ENCODE measurements at regions not wholly inside any gene's neighbourhood (a gene's known extent, or its start where the extent isn't known, plus 50 kb on each side); places are given as distances from the start of the nearest gene placed in this dataset.
A peak's percentile ranks its signal among the peaks of the same experiment; 100 is the strongest.

DNA sequence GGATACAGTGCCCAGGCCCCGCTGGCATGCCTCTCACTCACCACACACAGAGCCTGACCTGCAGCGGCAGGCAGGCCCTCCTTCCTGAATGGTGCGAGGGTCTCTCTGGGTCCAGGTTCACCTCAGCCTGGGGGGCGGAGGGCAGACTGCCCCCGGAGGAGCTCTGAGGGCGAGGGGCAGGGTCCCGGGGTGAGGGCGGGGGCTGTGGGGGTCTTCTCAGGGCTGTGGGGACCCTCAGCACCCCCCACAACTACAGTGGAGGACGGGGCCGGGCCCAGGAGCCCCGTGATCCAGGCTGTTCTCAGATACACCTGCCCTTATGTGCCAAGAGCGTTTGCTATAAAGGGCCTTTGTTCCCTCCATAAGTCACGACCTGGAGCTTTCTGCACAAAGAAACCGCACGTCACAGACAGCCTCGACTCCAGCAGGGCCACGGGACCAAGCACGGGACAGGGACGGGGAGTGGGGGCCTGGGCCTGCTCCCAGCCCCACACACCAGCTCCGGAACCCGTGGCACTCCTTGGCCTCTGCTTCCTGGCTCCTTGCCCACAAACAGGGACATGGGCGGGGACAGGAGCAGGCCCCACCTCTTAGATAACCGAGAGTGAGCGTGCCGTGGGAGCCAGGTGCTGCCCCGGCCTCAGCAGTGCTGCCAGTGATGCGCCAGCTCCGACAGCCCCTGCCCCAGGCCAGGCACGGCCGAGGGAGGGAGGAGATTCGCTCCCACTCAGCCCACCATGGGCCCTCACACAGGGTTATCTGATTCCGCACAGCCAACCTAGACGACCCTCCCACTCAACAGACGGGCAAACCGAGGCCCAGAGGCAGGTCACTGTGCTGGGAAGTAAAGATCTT, 101.9 kb downstream of the RFLNA start:
- WGBS (ENCODE audit: insufficient coverage): 69% methylated on average over 26 of the region's 35 CpGs
- no peaks in the 10 kb centered on the region for H3K27me3 ChIP-seq (ENCODE audit: control insufficient read depth, insufficient read depth, low read length)
- DNase-seq: no peak
- H3K4me1 ChIP-seq (ENCODE audit: control insufficient read depth, insufficient read depth, low read length): peaks cover 83% of the 10 kb centered on the region
- no peak overlapping the region for H3K4me3 ChIP-seq (ENCODE audit: low read length)
- no peak overlapping the region for H3K27ac ChIP-seq (ENCODE audit: low read length)
- H3K36me3 ChIP-seq (ENCODE audit: control insufficient read depth, insufficient read depth, low read length): peaks cover 91% of the 10 kb centered on the region
- no peaks in the 10 kb centered on the region for H3K9me3 ChIP-seq (replicated peaks; ENCODE audit: control insufficient read depth, low read depth, low read length)

DNA sequence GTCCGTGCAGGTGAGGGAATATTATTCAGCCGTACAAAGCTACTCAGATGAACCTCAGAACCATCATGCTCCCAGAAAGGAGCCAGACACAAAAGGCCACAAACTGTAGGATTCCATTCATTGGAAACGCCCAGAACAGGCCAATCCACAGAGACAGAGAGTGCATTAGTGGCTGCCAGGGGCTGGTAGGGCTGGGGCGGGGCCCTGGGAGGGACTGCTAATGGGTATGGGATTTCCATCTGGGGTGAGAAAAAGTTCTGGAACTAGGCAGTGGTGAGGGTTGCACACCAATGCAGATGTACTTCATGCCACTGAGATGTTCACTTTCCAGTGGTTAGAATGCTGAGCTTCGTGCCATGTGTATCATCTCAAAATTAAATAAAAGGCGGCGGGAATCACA, 101.1 kb downstream of the RFLNA start:
- Histone ChIP-seq H3K9me3 (replicated peaks; ENCODE audit: control insufficient read depth, low read depth, low read length) (no peaks in the 10 kb centered on the region), H3K27ac (ENCODE audit: low read length) (no peak overlapping the region), H3K4me1 (ENCODE audit: control insufficient read depth, insufficient read depth, low read length) (peaks cover 86% of the 10 kb centered on the region), H3K36me3 (ENCODE audit: control insufficient read depth, insufficient read depth, low read length) (peaks cover 90% of the 10 kb centered on the region), H3K4me3 (ENCODE audit: low read length) (no peak overlapping the region), H3K27me3 (ENCODE audit: control insufficient read depth, insufficient read depth, low read length) (no peaks in the 10 kb centered on the region)
- WGBS (ENCODE audit: insufficient coverage): 58% methylated on average over 2 of the region's 7 CpGs
- peak; percentile 62 for DNase-seq

GRCh38 chr12:124395284-124395752, 100.4 kb downstream of the RFLNA start:
- Histone ChIP-seq H3K9me3 (replicated peaks; ENCODE audit: control insufficient read depth, low read depth, low read length) (no peaks in the 10 kb centered on the region), H3K27ac (ENCODE audit: low read length) (no peak overlapping the region), H3K4me1 (ENCODE audit: control insufficient read depth, insufficient read depth, low read length) (peaks cover 93% of the 10 kb centered on the region), H3K27me3 (ENCODE audit: control insufficient read depth, insufficient read depth, low read length) (no peaks in the 10 kb centered on the region), H3K36me3 (ENCODE audit: control insufficient read depth, insufficient read depth, low read length) (peaks cover 90% of the 10 kb centered on the region), H3K4me3 (ENCODE audit: low read length) (no peak overlapping the region)
- DNase-seq: no peak
- WGBS (ENCODE audit: insufficient coverage): 69% methylated on average over 19 of the region's 21 CpGs

- DNase-seq: no peak
- 81% methylated on average over 6 of the region's 6 CpGs for WGBS (ENCODE audit: insufficient coverage)
- Histone ChIP-seq H3K27ac (ENCODE audit: low read length) (no peak overlapping the region), H3K36me3 (ENCODE audit: control insufficient read depth, insufficient read depth, low read length) (peaks cover 83% of the 10 kb centered on the region), H3K27me3 (ENCODE audit: control insufficient read depth, insufficient read depth, low read length) (no peaks in the 10 kb centered on the region), H3K4me3 (ENCODE audit: low read length) (no peak overlapping the region), H3K4me1 (ENCODE audit: control insufficient read depth, insufficient read depth, low read length) (peaks cover 100% of the 10 kb centered on the region), H3K9me3 (replicated peaks; ENCODE audit: control insufficient read depth, low read depth, low read length) (no peaks in the 10 kb centered on the region)
Measured at GRCh38 chr12:124394462-124395128, 99.7 kb downstream of the RFLNA start.

- 94% methylated on average over 15 of the region's 15 CpGs for WGBS (ENCODE audit: insufficient coverage)
- H3K27me3 ChIP-seq (ENCODE audit: control insufficient read depth, insufficient read depth, low read length): no peaks in the 10 kb centered on the region
- no peak for DNase-seq
- no peaks in the 10 kb centered on the region for H3K9me3 ChIP-seq (replicated peaks; ENCODE audit: control insufficient read depth, low read depth, low read length)
- H3K4me3 ChIP-seq (ENCODE audit: low read length): no peak overlapping the region
- H3K36me3 ChIP-seq (ENCODE audit: control insufficient read depth, insufficient read depth, low read length): peaks cover 75% of the 10 kb centered on the region
- peak overlapping the region; percentile 83 for H3K27ac ChIP-seq (ENCODE audit: low read length)
- H3K4me1 ChIP-seq (ENCODE audit: control insufficient read depth, insufficient read depth, low read length): peaks cover 100% of the 10 kb centered on the region
Measured at GRCh38 chr12:124393831-124394230, 98.9 kb downstream of the RFLNA start.

DNA sequence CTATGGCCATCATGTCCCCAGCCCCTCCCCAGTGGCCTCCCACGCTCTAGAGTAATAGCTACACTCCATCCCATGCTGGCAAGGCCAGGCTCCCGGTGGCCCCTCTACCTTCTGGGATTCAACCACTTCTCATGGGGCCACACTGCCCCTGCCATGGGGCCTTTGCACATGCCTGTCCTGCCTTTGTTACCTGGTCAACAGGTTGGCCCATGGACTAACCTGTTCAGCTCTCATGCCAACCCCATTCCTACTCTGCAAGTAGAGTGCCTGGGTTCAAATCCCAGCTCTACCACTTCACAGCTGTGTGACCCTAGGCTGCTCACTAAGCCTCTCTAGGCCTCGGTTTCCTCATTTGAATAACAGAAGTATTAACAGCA, 98.5 kb downstream of the RFLNA start:
- DNase-seq: no peak
- Histone ChIP-seq H3K4me1 (ENCODE audit: control insufficient read depth, insufficient read depth, low read length) (peaks cover 99% of the 10 kb centered on the region), H3K27ac (ENCODE audit: low read length) (peak overlapping the region; percentile 83), H3K4me3 (ENCODE audit: low read length) (no peak overlapping the region), H3K9me3 (replicated peaks; ENCODE audit: control insufficient read depth, low read depth, low read length) (no peaks in the 10 kb centered on the region), H3K36me3 (ENCODE audit: control insufficient read depth, insufficient read depth, low read length) (peaks cover 71% of the 10 kb centered on the region), H3K27me3 (ENCODE audit: control insufficient read depth, insufficient read depth, low read length) (no peaks in the 10 kb centered on the region)
- 20% methylated on average over 2 of the region's 3 CpGs for WGBS (ENCODE audit: insufficient coverage)

DNA sequence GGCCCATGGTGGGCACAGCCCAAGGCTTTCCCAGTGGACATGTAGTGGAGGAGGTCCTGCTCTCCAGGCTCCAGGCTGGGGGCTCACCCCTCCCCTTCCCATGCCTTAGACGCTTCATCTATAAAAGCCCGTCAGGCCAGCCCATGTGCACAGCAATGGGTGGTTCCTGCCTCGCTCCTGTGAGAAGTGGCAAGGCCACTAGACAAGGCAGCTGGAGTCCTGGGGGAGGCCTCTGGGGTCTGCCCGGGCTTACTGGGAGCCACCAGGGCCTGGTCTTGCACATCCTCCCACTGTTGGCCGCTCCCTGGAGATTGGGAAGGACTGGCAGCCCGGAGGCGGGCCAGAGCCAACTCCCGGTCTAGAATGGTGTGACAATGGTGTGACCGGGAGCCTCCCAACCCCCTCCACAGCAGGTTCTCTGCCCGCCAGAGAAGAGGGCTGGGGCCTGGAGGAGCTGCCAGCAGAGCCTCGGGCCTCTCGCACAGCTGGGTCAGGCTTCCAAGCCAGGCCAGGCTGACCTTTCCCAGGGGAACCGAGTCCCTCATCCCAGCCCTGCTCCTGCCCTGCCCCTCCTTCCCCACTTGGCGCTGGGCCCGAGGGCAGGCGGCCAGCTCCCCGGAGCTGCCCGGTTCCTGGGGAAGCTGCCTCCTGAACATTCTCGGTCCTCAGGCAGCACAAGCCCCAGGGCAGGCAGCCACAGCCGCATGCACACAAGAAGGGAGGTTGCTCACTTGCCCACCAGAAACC, 97.9 kb downstream of the RFLNA start:
- H3K27ac ChIP-seq (ENCODE audit: low read length): peak overlapping the region; percentile 83
- no peaks in the 10 kb centered on the region for H3K9me3 ChIP-seq (replicated peaks; ENCODE audit: control insufficient read depth, low read depth, low read length)
- no peaks in the 10 kb centered on the region for H3K27me3 ChIP-seq (ENCODE audit: control insufficient read depth, insufficient read depth, low read length)
- no peak overlapping the region for H3K4me3 ChIP-seq (ENCODE audit: low read length)
- H3K36me3 ChIP-seq (ENCODE audit: control insufficient read depth, insufficient read depth, low read length): peaks cover 65% of the 10 kb centered on the region
- DNase-seq: peak; percentile 90
- H3K4me1 ChIP-seq (ENCODE audit: control insufficient read depth, insufficient read depth, low read length): peaks cover 99% of the 10 kb centered on the region
- WGBS (ENCODE audit: insufficient coverage): 15% methylated on average over 19 of the region's 20 CpGs

DNA sequence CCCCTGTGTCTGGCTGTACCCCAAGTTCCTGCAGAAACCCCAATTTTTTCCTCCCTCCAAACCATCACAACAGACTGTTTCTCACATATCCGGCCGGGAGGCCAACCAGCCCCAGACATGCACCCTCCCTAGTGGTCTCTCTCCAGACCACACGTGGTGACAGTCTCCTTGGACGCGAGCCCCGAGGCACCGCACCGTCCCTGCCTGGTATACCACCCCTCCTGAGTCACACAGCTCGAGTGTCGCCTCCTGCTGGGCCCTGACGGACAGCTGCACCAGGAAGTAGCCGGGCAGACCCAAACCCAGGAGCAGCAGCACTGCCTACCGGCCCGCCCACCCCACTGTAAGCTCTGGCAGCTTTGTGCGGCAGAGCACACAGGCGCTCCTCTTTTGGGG, 97.4 kb downstream of the RFLNA start:
- Histone ChIP-seq H3K27ac (ENCODE audit: low read length) (peak overlapping the region; percentile 83), H3K9me3 (replicated peaks; ENCODE audit: control insufficient read depth, low read depth, low read length) (no peaks in the 10 kb centered on the region), H3K4me3 (ENCODE audit: low read length) (no peak overlapping the region), H3K36me3 (ENCODE audit: control insufficient read depth, insufficient read depth, low read length) (peaks cover 60% of the 10 kb centered on the region), H3K4me1 (ENCODE audit: control insufficient read depth, insufficient read depth, low read length) (peaks cover 99% of the 10 kb centered on the region), H3K27me3 (ENCODE audit: control insufficient read depth, insufficient read depth, low read length) (no peaks in the 10 kb centered on the region)
- DNase-seq: peak; percentile 45
- 13% methylated on average over 13 of the region's 16 CpGs for WGBS (ENCODE audit: insufficient coverage)

DNA sequence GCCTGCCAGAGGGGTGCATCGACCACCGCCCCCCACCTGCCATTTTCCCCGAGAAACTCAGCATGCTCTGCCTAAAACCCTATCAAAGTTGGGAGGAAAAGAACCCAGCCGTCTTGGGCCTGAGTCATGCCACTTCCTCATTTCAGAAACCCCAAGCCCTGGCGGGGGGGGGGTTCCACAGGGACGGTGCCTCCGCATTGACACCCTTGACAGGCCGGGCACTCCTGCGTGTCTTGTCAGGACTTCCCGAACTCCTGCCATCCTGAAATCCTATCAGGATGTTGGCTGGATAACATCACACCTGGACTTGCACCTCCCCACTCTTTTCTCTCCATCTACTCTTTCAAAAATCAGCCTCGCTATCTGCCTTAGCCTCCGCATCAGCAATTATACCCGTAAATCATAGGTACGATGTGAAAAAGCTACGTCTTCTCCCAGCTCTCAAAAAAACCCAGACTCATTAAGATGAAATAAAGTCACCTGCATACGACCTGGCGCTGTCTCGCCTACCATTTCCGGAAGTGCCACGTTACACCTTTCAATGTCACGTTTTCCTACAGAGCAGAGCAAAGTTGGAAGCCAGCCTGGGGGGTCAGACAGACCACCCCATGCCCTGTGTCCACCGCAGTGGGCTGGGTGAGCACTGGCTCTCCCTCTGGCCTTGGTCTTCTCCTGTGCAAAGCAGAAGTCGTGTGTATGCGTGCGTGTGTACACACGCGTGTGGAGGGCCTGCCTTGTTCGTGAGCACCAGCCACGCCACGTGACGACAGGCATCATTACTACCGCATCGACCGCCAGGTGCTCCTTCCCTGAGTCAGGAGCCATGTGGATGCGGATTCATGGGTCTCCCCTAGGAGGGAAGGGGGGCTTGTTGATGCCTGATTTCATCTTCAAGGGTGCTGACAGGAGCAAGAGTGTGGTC, 96.7 kb downstream of the RFLNA start:
- DNase-seq: peak; percentile 68
- no peak overlapping the region for H3K4me3 ChIP-seq (ENCODE audit: low read length)
- peaks cover 98% of the 10 kb centered on the region for H3K4me1 ChIP-seq (ENCODE audit: control insufficient read depth, insufficient read depth, low read length)
- peaks cover 55% of the 10 kb centered on the region for H3K36me3 ChIP-seq (ENCODE audit: control insufficient read depth, insufficient read depth, low read length)
- H3K27me3 ChIP-seq (ENCODE audit: control insufficient read depth, insufficient read depth, low read length): no peaks in the 10 kb centered on the region
- 49% methylated on average over 29 of the region's 35 CpGs for WGBS (ENCODE audit: insufficient coverage)
- peak overlapping the region; percentile 83 for H3K27ac ChIP-seq (ENCODE audit: low read length)
- H3K9me3 ChIP-seq (replicated peaks; ENCODE audit: control insufficient read depth, low read depth, low read length): no peaks in the 10 kb centered on the region
